Lower leg skin (tissue), 4 donors: ENCODE measurements at regions not wholly inside any gene's neighbourhood (a gene's known extent, or its start where the extent isn't known, plus 50 kb on each side); places are given as distances from the start of the nearest gene placed in this dataset.

Experiments
- DNase-seq, 2 donors: peaks; one replicate each; pipeline ENCODE4 v3.0.0-alpha.2; 2019; ENCODE audit warnings: low spot score in 2 of 2
- H3K4me3 ChIP-seq: fragments of 200-600 bp; sonication (generic); 2 replicates; pipeline ENCODE4 v1.5.1; 2017; ENCODE audit warnings: mild to moderate bottlenecking, low read depth; ENCODE audit not compliant: poor library complexity, severe bottlenecking
- POLR2A ChIP-seq, 2 donors: fragments of 450-650 bp; IDR thresholded peaks; one replicate each; pipeline ENCODE4 v1.6.1; 2016 to 2017; ENCODE audit warnings: antibody characterized with exemption in 2 of 2, mild to moderate bottlenecking in 1 of 2, moderate library complexity in 1 of 2
- WGBS, 2 donors: methylation state at CpG; one replicate each; pipeline ENCODE4 v1.1.5; 2018; 5-methylcytosine and 5-hydroxymethylcytosine counted together
- intact Hi-C: fragments of 100-400 bp; cut with DNase I; formaldehyde crosslinking; loops from one replicate; pipeline ENCODE4 v1.15.0; 2023; ENCODE audit warnings: low total_unique reads
- TF ChIP-seq, protein P1 (sequence below), 3 donors: fragments of 450-650 bp; IDR thresholded peaks; one replicate each; pipeline ENCODE4 v1.5.1; 2016; ENCODE audit warnings: antibody characterized with exemption in 3 of 3, mild to moderate bottlenecking in 3 of 3, moderate library complexity in 2 of 3

GRCh38 chr7:33766405-33766804 is 138.9 kb upstream of the BMPER start:
- TF ChIP-seq, protein P1, sequence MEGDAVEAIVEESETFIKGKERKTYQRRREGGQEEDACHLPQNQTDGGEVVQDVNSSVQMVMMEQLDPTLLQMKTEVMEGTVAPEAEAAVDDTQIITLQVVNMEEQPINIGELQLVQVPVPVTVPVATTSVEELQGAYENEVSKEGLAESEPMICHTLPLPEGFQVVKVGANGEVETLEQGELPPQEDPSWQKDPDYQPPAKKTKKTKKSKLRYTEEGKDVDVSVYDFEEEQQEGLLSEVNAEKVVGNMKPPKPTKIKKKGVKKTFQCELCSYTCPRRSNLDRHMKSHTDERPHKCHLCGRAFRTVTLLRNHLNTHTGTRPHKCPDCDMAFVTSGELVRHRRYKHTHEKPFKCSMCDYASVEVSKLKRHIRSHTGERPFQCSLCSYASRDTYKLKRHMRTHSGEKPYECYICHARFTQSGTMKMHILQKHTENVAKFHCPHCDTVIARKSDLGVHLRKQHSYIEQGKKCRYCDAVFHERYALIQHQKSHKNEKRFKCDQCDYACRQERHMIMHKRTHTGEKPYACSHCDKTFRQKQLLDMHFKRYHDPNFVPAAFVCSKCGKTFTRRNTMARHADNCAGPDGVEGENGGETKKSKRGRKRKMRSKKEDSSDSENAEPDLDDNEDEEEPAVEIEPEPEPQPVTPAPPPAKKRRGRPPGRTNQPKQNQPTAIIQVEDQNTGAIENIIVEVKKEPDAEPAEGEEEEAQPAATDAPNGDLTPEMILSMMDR (IDR thresholded peaks at IDR 0.05): no peak
- TF ChIP-seq POLR2A (IDR thresholded peaks at IDR 0.05): no peak
- 57 to 88% methylated on average over 1 of the region's 1 CpG for WGBS, 2 donors
- no peak for DNase-seq
- no peak overlapping the region for H3K4me3 ChIP-seq
- intact Hi-C loops: no loop called here

- DNase-seq: no peak
- TF ChIP-seq POLR2A (IDR thresholded peaks at IDR 0.05): no peak
- TF ChIP-seq, protein P1 (IDR thresholded peaks at IDR 0.05): no peak
- no peak overlapping the region for H3K4me3 ChIP-seq
- intact Hi-C loops: no loop called here
- WGBS, 2 donors: 83 to 94% methylated on average over 1 of the region's 1 CpG
Measured at GRCh38 chr7:33769930-33770329, 135.4 kb upstream of the BMPER start.

- H3K4me3 ChIP-seq: no peak overlapping the region
- TF ChIP-seq, protein P1 (IDR thresholded peaks at IDR 0.05): no peak
- TF ChIP-seq POLR2A (IDR thresholded peaks at IDR 0.05): no peak
- intact Hi-C loops: no loop called here
- DNase-seq: no peak
- 66 to 70% methylated on average over 4 of the region's 4 CpGs for WGBS, 2 donors
Measured at GRCh38 chr7:33770576-33770975, 134.8 kb upstream of the BMPER start.

GRCh38 chr7:33771422-33771821 is 133.9 kb upstream of the BMPER start:
- WGBS, 2 donors: 99 to 100% methylated on average over 3 of the region's 3 CpGs
- DNase-seq: no peak
- no peak for TF ChIP-seq POLR2A (IDR thresholded peaks at IDR 0.05)
- TF ChIP-seq, protein P1 (IDR thresholded peaks at IDR 0.05): no peak
- intact Hi-C loops: no loop called here
- no peak overlapping the region for H3K4me3 ChIP-seq

- TF ChIP-seq POLR2A (IDR thresholded peaks at IDR 0.05): no peak
- TF ChIP-seq, protein P1 (IDR thresholded peaks at IDR 0.05): no peak
- DNase-seq: no peak
- no peak overlapping the region for H3K4me3 ChIP-seq
- intact Hi-C loops: no loop called here
Measured at GRCh38 chr7:33773053-33773452, 132.3 kb upstream of the BMPER start.

- H3K4me3 ChIP-seq: no peak overlapping the region
- TF ChIP-seq POLR2A (IDR thresholded peaks at IDR 0.05): no peak
- TF ChIP-seq, protein P1 (IDR thresholded peaks at IDR 0.05): no peak
- intact Hi-C loops: no loop called here
- DNase-seq: peak in 1 of 2 donors; percentile 42
- WGBS, 2 donors: 51 to 56% methylated on average over 6 of the region's 6 CpGs
Measured at GRCh38 chr7:33774762-33775523, 130.4 kb upstream of the BMPER start.
